Kasumi-1 (cell line): ENCODE measurements at regions not wholly inside any gene's neighbourhood (a gene's known extent, or its start where the extent isn't known, plus 50 kb on each side); places are given as distances from the start of the nearest gene placed in this dataset.
"Not testable (repeated sequence)": the region's sequence is repeated elsewhere in the genome, so short reads cannot be mapped to it uniquely, and the experiment has no call there.

Source experiments
- DNase-seq, 2 experiments: peaks; one replicate each; lab custom pipeline; 2025; lab: John Stamatoyannopoulos, UW

GRCh38 chr9:82382887-82383616 lies 394.5 kb downstream of the SPATA31D1 start:
- no peak for DNase-seq

GRCh38 chr9:82385633-82386032 lies 397.1 kb downstream of the SPATA31D1 start:
- no peak for DNase-seq

- no peak for DNase-seq
These were observed 409.0 kb downstream of the SPATA31D1 start for GRCh38 chr9:82397534-82397933.

GRCh38 chr9:82404196-82404870 lies 415.8 kb downstream of the SPATA31D1 start:
- DNase-seq = no peak

- no peak for DNase-seq
These were observed 416.3 kb downstream of the SPATA31D1 start for GRCh38 chr9:82404881-82405280.

GRCh38 chr9:82406456-82407085 lies 418.0 kb downstream of the SPATA31D1 start:
- DNase-seq = no peak

GRCh38 chr9:82410306-82410705 lies 421.7 kb downstream of the SPATA31D1 start:
- DNase-seq = no peak

- DNase-seq = no peak
These were observed 422.3 kb downstream of the SPATA31D1 start for GRCh38 chr9:82410866-82411265.

GRCh38 chr9:82412586-82413305 lies 424.2 kb downstream of the SPATA31D1 start:
- DNase-seq = no peak

GRCh38 chr9:82417501-82417900 lies 428.9 kb downstream of the SPATA31D1 start:
- DNase-seq = no peak

- DNase-seq = peak; percentile 52 to 58
These were observed 429.8 kb downstream of the SPATA31D1 start for GRCh38 chr9:82418334-82418733.

GRCh38 chr9:82419696-82420486 lies 431.3 kb downstream of the SPATA31D1 start:
- no peak for DNase-seq

GRCh38 chr9:82421498-82421897 lies 432.9 kb downstream of the SPATA31D1 start:
- DNase-seq = no peak

- DNase-seq = no peak
These were observed 435.1 kb downstream of the SPATA31D1 start for GRCh38 chr9:82423700-82424099.

- no peak for DNase-seq
These were observed 436.1 kb downstream of the SPATA31D1 start for GRCh38 chr9:82424599-82425120.

GRCh38 chr9:82431121-82431520 lies 442.5 kb downstream of the SPATA31D1 start:
- DNase-seq = no peak

- DNase-seq = not testable (repeated sequence)
These were observed 444.8 kb downstream of the SPATA31D1 start for GRCh38 chr9:82433290-82433931.

- no peak for DNase-seq
These were observed 447.9 kb downstream of the SPATA31D1 start for GRCh38 chr9:82436475-82436874.

- not testable (repeated sequence) for DNase-seq
These were observed 448.6 kb downstream of the SPATA31D1 start for GRCh38 chr9:82437183-82437582.

GRCh38 chr9:82438581-82438980 lies 450.0 kb downstream of the SPATA31D1 start:
- no peak for DNase-seq

- no peak for DNase-seq
These were observed 454.7 kb downstream of the SPATA31D1 start for GRCh38 chr9:82443312-82443711.
